Neural cell (in vitro differentiated cells): ENCODE measurements at regions not wholly inside any gene's neighbourhood (a gene's known extent, or its start where the extent isn't known, plus 50 kb on each side); places are given as distances from the start of the nearest gene placed in this dataset.

Experiments used
- H2AFZ ChIP-seq: fragments of 200-600, 300-800 bp; sonication (generic), shearing (Covaris generic); 2 replicates; pipeline ENCODE4 v1.6.0; 2014; ENCODE audit warnings: low read depth, mild to moderate bottlenecking, antibody characterized with exemption, low read length, moderate library complexity
- H3F3A ChIP-seq: fragments of 200-600 bp; shearing (Covaris generic); 2 replicates; pipeline ENCODE4 v1.6.1; 2016; ENCODE audit warnings: mild to moderate bottlenecking, moderate library complexity, mixed read lengths, antibody characterized with exemption, low read length; ENCODE audit not compliant: insufficient read depth, poor library complexity, severe bottlenecking
- H3K27ac ChIP-seq: fragments of 200-600, 300-800 bp; sonication (generic), shearing (Covaris generic); 2 replicates; pipeline ENCODE4 v1.5.1; 2014; ENCODE audit warnings: mild to moderate bottlenecking, low read length, moderate library complexity
- H3K27me3 ChIP-seq: fragments of 300-800, 200-600 bp; sonication (generic), shearing (Covaris generic); 2 replicates; pipeline ENCODE4 v1.6.0; 2014; ENCODE audit warnings: mild to moderate bottlenecking, low read depth, low read length, moderate library complexity; ENCODE audit not compliant: insufficient read depth
- H3K36me3 ChIP-seq: fragments of 300-800, 200-600 bp; sonication (generic), shearing (Covaris generic); 2 replicates; pipeline ENCODE4 v1.5.1; 2014; ENCODE audit warnings: mild to moderate bottlenecking, antibody characterized with exemption, low read length, moderate library complexity; ENCODE audit not compliant: insufficient read depth
- H3K4me2 ChIP-seq: fragments of 300-800, 200-600 bp; sonication (generic), shearing (Covaris generic); 2 replicates; pipeline ENCODE4 v1.6.0; 2014; ENCODE audit warnings: mild to moderate bottlenecking, low read length
- H3K4me3 ChIP-seq: fragments of 300-800, 200-600 bp; sonication (generic), shearing (Covaris generic); 2 replicates; pipeline ENCODE4 v1.5.1; 2014; ENCODE audit warnings: mild to moderate bottlenecking, low read length, moderate library complexity
- H3K79me2 ChIP-seq: fragments of 200-600 bp; shearing (Covaris generic); replicated peaks from 2 replicates; pipeline ENCODE4 v1.6.0; 2014; ENCODE audit warnings: mild to moderate bottlenecking, low read length, moderate library complexity; ENCODE audit not compliant: insufficient read depth
- H3K9ac ChIP-seq: fragments of 300-800, 200-600 bp; sonication (generic), shearing (Covaris generic); 2 replicates; pipeline ENCODE4 v1.6.1; 2016; ENCODE audit warnings: mild to moderate bottlenecking, low read length, mixed read lengths
- H3K9me2 ChIP-seq: fragments of 200-600 bp; shearing (Covaris generic); 2 replicates; pipeline ENCODE4 v1.6.1; 2016; ENCODE audit warnings: mild to moderate bottlenecking, low read length, mixed read lengths; ENCODE audit not compliant: insufficient read depth
- H3K9me3 ChIP-seq: fragments of 200-600, 300-800 bp; sonication (generic), shearing (Covaris generic); 2 replicates; pipeline ENCODE4 v1.6.1; 2016; ENCODE audit warnings: mild to moderate bottlenecking, mixed run types, low read length, moderate library complexity, mixed read lengths
- H4K20me1 ChIP-seq: fragments of 200-600 bp; shearing (Covaris generic); 2 replicates; pipeline ENCODE4 v1.6.1; 2016; ENCODE audit warnings: mild to moderate bottlenecking, mixed run types; ENCODE audit not compliant: insufficient read depth
- CTCF ChIP-seq: fragments of 450-650 bp; IDR thresholded peaks from 2 replicates; pipeline ENCODE4 v1.5.1; 2014; ENCODE audit warnings: antibody characterized with exemption, mild to moderate bottlenecking, moderate library complexity; ENCODE audit not compliant: poor library complexity, severe bottlenecking
- EP300 ChIP-seq: fragments of 450-650 bp; conservative IDR thresholded peaks from 2 replicates; pipeline ENCODE4 v1.6.1; 2014; ENCODE audit warnings: antibody characterized with exemption, mild to moderate bottlenecking, moderate library complexity; ENCODE audit not compliant: poor library complexity, severe bottlenecking
- EZH2 ChIP-seq: fragments of 200-600, 300-800 bp; shearing (Covaris generic), sonication (generic); IDR thresholded peaks from 2 replicates; pipeline ENCODE4 v1.6.1; 2014; ENCODE audit warnings: antibody characterized with exemption, low read length, borderline replicate concordance, mild to moderate bottlenecking; ENCODE audit not compliant: insufficient read depth, poor library complexity, severe bottlenecking
- MXI1 ChIP-seq: fragments of 450-650 bp; conservative IDR thresholded peaks from 2 replicates; pipeline ENCODE4 v1.6.1; 2014; ENCODE audit warnings: antibody characterized with exemption, mild to moderate bottlenecking; ENCODE audit not compliant: poor library complexity, severe bottlenecking
- POLR2AphosphoS5 ChIP-seq: IDR thresholded peaks from 2 replicates; pipeline ENCODE4 v1.6.1; 2012
- RAD21 ChIP-seq: fragments of 450-650 bp; conservative IDR thresholded peaks from 2 replicates; pipeline ENCODE4 v1.6.1; 2014; ENCODE audit warnings: antibody characterized with exemption, mild to moderate bottlenecking, moderate library complexity
- REST ChIP-seq: IDR thresholded peaks from 2 replicates; pipeline ENCODE4 v1.6.1; 2012; ENCODE audit warnings: borderline replicate concordance
- SMC3 ChIP-seq: fragments of 450-650 bp; conservative IDR thresholded peaks from 2 replicates; pipeline ENCODE4 v1.6.1; 2014; ENCODE audit warnings: antibody characterized with exemption, mild to moderate bottlenecking, moderate library complexity; ENCODE audit not compliant: poor library complexity

- Histone ChIP-seq H3K4me2 (no peak overlapping the region), H4K20me1 (no peaks in the 10 kb centered on the region), H3K9me3 (no peaks in the 10 kb centered on the region), H2AFZ (no peak overlapping the region), H3K27ac (no peak overlapping the region), H3K79me2 (no peaks in the 10 kb centered on the region), H3K27me3 (no peaks in the 10 kb centered on the region), H3K4me3 (no peak overlapping the region), H3K9ac (no peak overlapping the region), H3K9me2 (no peaks in the 10 kb centered on the region), H3F3A (no peaks in the 10 kb centered on the region), H3K36me3 (no peaks in the 10 kb centered on the region)
- TF ChIP-seq MXI1 (no peak), REST (no peak), RAD21 (no peak), CTCF (no peak), SMC3 (no peak), POLR2AphosphoS5 (no peak)
These were observed 84.5 kb downstream of the GPR65 start for GRCh38 chr14:88089445-88089844.

DNA sequence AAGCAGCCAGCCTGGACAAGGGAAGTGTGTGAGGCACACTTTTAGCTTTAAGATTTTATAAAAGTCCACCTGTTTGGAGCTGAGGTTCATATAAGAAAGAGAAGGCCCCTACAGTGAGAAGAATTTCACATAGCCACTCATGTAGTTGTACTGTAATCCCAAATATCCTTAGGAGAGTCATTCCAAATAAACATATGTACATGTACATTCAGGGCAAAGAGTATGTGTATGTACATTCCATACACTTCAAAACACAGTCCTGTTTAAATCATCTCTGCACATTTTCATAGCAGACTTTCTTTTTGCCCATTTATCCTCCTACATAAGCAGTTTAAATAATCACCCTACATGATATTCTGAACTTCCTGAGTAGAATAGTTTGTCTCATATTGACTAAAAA is 87.6 kb downstream of the GPR65 start:
- no peak overlapping the region for H3K27ac ChIP-seq
- H3F3A ChIP-seq: no peaks in the 10 kb centered on the region
- no peak overlapping the region for H3K4me3 ChIP-seq
- no peaks in the 10 kb centered on the region for H3K36me3 ChIP-seq
- H3K9ac ChIP-seq: no peak overlapping the region
- H3K9me3 ChIP-seq: no peaks in the 10 kb centered on the region
- no peaks in the 10 kb centered on the region for H3K79me2 ChIP-seq
- no peaks in the 10 kb centered on the region for H3K27me3 ChIP-seq
- no peak overlapping the region for H2AFZ ChIP-seq
- TF ChIP-seq CTCF: no peak
- H4K20me1 ChIP-seq: no peaks in the 10 kb centered on the region
- no peaks in the 10 kb centered on the region for H3K9me2 ChIP-seq
- no peak overlapping the region for H3K4me2 ChIP-seq

- TF ChIP-seq EZH2 (no peak), SMC3 (no peak), MXI1 (no peak), CTCF (no peak), POLR2AphosphoS5 (no peak), REST (no peak), RAD21 (no peak), EP300 (no peak)
- no peaks in the 10 kb centered on the region for H4K20me1 ChIP-seq
These were observed 90.9 kb downstream of the GPR65 start for GRCh38 chr14:88095791-88096190.

More at GRCh38 chr14:88095791-88096190, 90.9 kb downstream of the GPR65 start:
- no peak overlapping the region for H3K27ac ChIP-seq
- no peaks in the 10 kb centered on the region for H3K79me2 ChIP-seq
- H3K27me3 ChIP-seq: no peaks in the 10 kb centered on the region
- H3F3A ChIP-seq: no peaks in the 10 kb centered on the region
- H2AFZ ChIP-seq: no peak overlapping the region
- H3K9me2 ChIP-seq: no peaks in the 10 kb centered on the region
- no peaks in the 10 kb centered on the region for H3K9me3 ChIP-seq
- H3K4me3 ChIP-seq: no peak overlapping the region
- H3K36me3 ChIP-seq: no peaks in the 10 kb centered on the region
- H3K9ac ChIP-seq: no peak overlapping the region
- H3K4me2 ChIP-seq: no peak overlapping the region
